Endothelial cell of umbilical vein (primary cell): ENCODE measurements at regions not wholly inside any gene's neighbourhood (a gene's known extent, or its start where the extent isn't known, plus 50 kb on each side); places are given as distances from the start of the nearest gene placed in this dataset.
A peak's percentile ranks its signal among the peaks of the same experiment; 100 is the strongest.

Experiments used
- BruUV-seq: library from RNA; stranded (reverse); fragments of 400-500 nt; replicated peaks from 2 replicates; lab custom pipeline; 2021; lab: Mats Ljungman, UMichigan
- CTCF ChIA-PET: fragments of 300-600, 350-600 bp; sonication (Branson Sonifier 250); formaldehyde crosslinking; loops from one replicate; lab custom pipeline; 2021; ENCODE audit warnings: antibody characterized with exemption, inconsistent platforms; lab: Charles Lee
- POLR2A ChIA-PET: fragments of 300-600, 350-600 bp; sonication (Branson Sonifier 250); formaldehyde crosslinking; loops from one replicate; lab custom pipeline; 2021; ENCODE audit warnings: antibody characterized with exemption, inconsistent platforms; lab: Charles Lee
- DNase-seq: peaks from one replicate; pipeline ENCODE4 v3.0.0-alpha.2; 2011; ENCODE audit warnings: low read depth, low spot score
- FAIRE-seq: peaks from 2 replicates; lab custom pipeline; 2011; peaks lifted over from hg19 to GRCh38; lab: Jason Lieb, UNC
- H2AFZ ChIP-seq: 2 replicates; pipeline ENCODE4 v1.6.0; 2012; ENCODE audit warnings: low read depth, low read length, control low read depth, inconsistent platforms
- H3K27ac ChIP-seq: 2 replicates; pipeline ENCODE4 v1.5.1; 2011; ENCODE audit warnings: low read depth, mild to moderate bottlenecking, control low read depth, low read length, moderate library complexity; ENCODE audit not compliant: insufficient read depth
- H3K27me3 ChIP-seq, 2 experiments: 2 replicates each; pipeline versions ENCODE4 v1.6.0 to v1.6.1; 2011; ENCODE audit warnings: low read length in 2 of 2, mixed read lengths in 1 of 2; ENCODE audit not compliant: control insufficient read depth in 2 of 2, insufficient read depth in 2 of 2
- H3K36me3 ChIP-seq, 2 experiments: 2 replicates in 1 of 2; 3 replicates in 1 of 2; pipeline ENCODE4 v1.5.1; 2011; ENCODE audit warnings: low read length in 2 of 2, mild to moderate bottlenecking in 1 of 2, moderate library complexity in 1 of 2; ENCODE audit not compliant: control insufficient read depth in 2 of 2, insufficient read depth in 2 of 2; ENCODE audit errors: extremely low read depth in 1 of 2
- H3K4me1 ChIP-seq: 3 replicates; pipeline ENCODE4 v1.5.1; 2011; ENCODE audit warnings: mild to moderate bottlenecking, low read length; ENCODE audit not compliant: control insufficient read depth, insufficient read depth; ENCODE audit errors: extremely low read depth
- H3K4me2 ChIP-seq: 2 replicates; pipeline ENCODE4 v1.6.1; 2011; ENCODE audit warnings: low read length, control low read depth, mixed read lengths; ENCODE audit not compliant: insufficient read depth
- H3K4me3 ChIP-seq, 3 experiments: fragments of 200-600 bp in 1 of 3; sonication (generic), shearing (Covaris generic) in 1 of 3; replicated peaks in 1 of 3; 2 replicates each; pipeline ENCODE4 v1.5.1; 2011 to 2016; ENCODE audit warnings: control low read depth in 3 of 3, low read length in 3 of 3, mild to moderate bottlenecking in 2 of 3, inconsistent platforms in 1 of 3, low read depth in 1 of 3, moderate library complexity in 1 of 3; ENCODE audit not compliant: insufficient read depth in 1 of 3
- H3K79me2 ChIP-seq: 2 replicates; pipeline ENCODE4 v1.6.0; 2012; ENCODE audit warnings: low read length, inconsistent platforms; ENCODE audit not compliant: control insufficient read depth, insufficient read depth
- H3K9ac ChIP-seq: replicated peaks from 2 replicates; pipeline ENCODE3; 2011; ENCODE audit warnings: low read length, control low read depth; ENCODE audit not compliant: insufficient read depth; ENCODE audit errors: extremely low read depth
- H3K9me1 ChIP-seq: replicated peaks from 3 replicates; pipeline ENCODE4 v1.6.0; 2011; ENCODE audit warnings: mild to moderate bottlenecking, low read length; ENCODE audit not compliant: control insufficient read depth, insufficient read depth; ENCODE audit errors: extremely low read depth
- H3K9me3 ChIP-seq: replicated peaks from 2 replicates; pipeline ENCODE4 v1.5.1; 2012; ENCODE audit warnings: low read length, inconsistent platforms; ENCODE audit not compliant: control insufficient read depth, insufficient read depth
- H4K20me1 ChIP-seq: replicated peaks from 2 replicates; pipeline ENCODE3; 2011; ENCODE audit warnings: mild to moderate bottlenecking, low read length; ENCODE audit not compliant: control insufficient read depth, insufficient read depth; ENCODE audit errors: extremely low read depth
- CTCF ChIP-seq, 2 donors: IDR thresholded peaks; 1 replicate in 1 of 2; 2 replicates in 1 of 2; pipeline ENCODE4 v1.5.1; 2011; ENCODE audit warnings: low read length in 2 of 2, mild to moderate bottlenecking in 2 of 2, moderate library complexity in 2 of 2, control low read depth in 1 of 2, inconsistent platforms in 1 of 2, low read depth in 1 of 2; ENCODE audit not compliant: insufficient read depth in 1 of 2; ENCODE audit errors: extremely low read depth in 1 of 2
- EZH2 ChIP-seq: IDR thresholded peaks from 2 replicates; pipeline ENCODE4 v1.6.1; 2012; ENCODE audit warnings: borderline replicate concordance, low read depth, mild to moderate bottlenecking, moderate library complexity, low read length, inconsistent platforms; ENCODE audit not compliant: severe bottlenecking
- FOS ChIP-seq: IDR thresholded peaks from 2 replicates; pipeline ENCODE4 v1.6.1; 2011; ENCODE audit warnings: mild to moderate bottlenecking, low read length, moderate library complexity, borderline replicate concordance; ENCODE audit not compliant: insufficient read depth
- GATA2 ChIP-seq: IDR thresholded peaks from 2 replicates; pipeline ENCODE4 v1.7.0; 2011; ENCODE audit warnings: low read depth, mild to moderate bottlenecking, moderate library complexity, mixed read lengths, low read length; ENCODE audit not compliant: insufficient read length, insufficient read depth
- JUN ChIP-seq: IDR thresholded peaks from 2 replicates; pipeline ENCODE4 v1.6.1; 2011; ENCODE audit warnings: borderline replicate concordance, low read depth; ENCODE audit not compliant: insufficient read length, insufficient read depth
- MAX ChIP-seq: IDR thresholded peaks from 2 replicates; pipeline ENCODE4 v1.6.1; 2011; ENCODE audit not compliant: insufficient read depth, insufficient read length
- MYC ChIP-seq: IDR thresholded peaks from one replicate; pipeline ENCODE4 v1.6.1; 2011; ENCODE audit warnings: mild to moderate bottlenecking, low read depth, low read length
- POLR2A ChIP-seq: IDR thresholded peaks from 2 replicates; pipeline ENCODE4 v1.6.1; 2012; ENCODE audit warnings: low read depth, mild to moderate bottlenecking, control low read depth, low read length
- POLR2AphosphoS5 ChIP-seq: IDR thresholded peaks from 2 replicates; pipeline ENCODE4 v1.6.1; 2012; ENCODE audit warnings: low read depth, mild to moderate bottlenecking, control low read depth, low read length, moderate library complexity; ENCODE audit not compliant: insufficient read depth
- dilution Hi-C: fragments of 300-500 bp; cut with MboI; formaldehyde crosslinking; loops from one replicate; pipeline ENCODE4 v1.15.0; 2019; ENCODE audit warnings: low sequenced_read_pairs; ENCODE audit not compliant: extremely low pct_ligation_motif_present
- intact Hi-C: fragments of 100-400 bp; cut with micrococcal nuclease; formaldehyde crosslinking; loops from one replicate; pipeline ENCODE4 v1.10.0; 2022

- Histone ChIP-seq H2AFZ (no peak overlapping the region), H3K9ac (no peak overlapping the region), H3K4me2 (no peak overlapping the region), H4K20me1 (no peaks in the 10 kb centered on the region), H3K9me1 (no peaks in the 10 kb centered on the region), H3K9me3 (no peaks in the 10 kb centered on the region), H3K4me3 (no peak overlapping the region), H3K36me3 (no peaks in the 10 kb centered on the region), H3K4me1 (no peaks in the 10 kb centered on the region), H3K27me3 (peaks cover 1 to 3% of the 10 kb centered on the region in 2 experiments), H3K79me2 (no peaks in the 10 kb centered on the region), H3K27ac (no peak overlapping the region)
- ChIA-PET POLR2A (no interaction called here), CTCF (no interaction called here)
- intact Hi-C loops (no loop called here), dilution Hi-C loops (no loop called here)
- no TSS peak for BruUV-seq
- FAIRE-seq (no peak), DNase-seq (no peak)
- TF ChIP-seq MAX (no peak), JUN (peak; percentile 39)
Measured at GRCh38 chr14:56514663-56515371, 64.8 kb upstream of the TMEM260 start.

- dilution Hi-C loops (no loop called here), intact Hi-C loops (no loop called here)
- Histone ChIP-seq H3K9ac (no peak overlapping the region), H3K27ac (no peak overlapping the region), H3K79me2 (no peaks in the 10 kb centered on the region), H3K4me2 (no peak overlapping the region), H3K36me3 (no peaks in the 10 kb centered on the region), H4K20me1 (no peaks in the 10 kb centered on the region), H3K27me3 (peaks cover 1 to 3% of the 10 kb centered on the region in 2 experiments), H3K9me1 (no peaks in the 10 kb centered on the region), H3K9me3 (no peaks in the 10 kb centered on the region), H3K4me1 (no peaks in the 10 kb centered on the region), H3K4me3 (no peak overlapping the region), H2AFZ (no peak overlapping the region)
- TF ChIP-seq POLR2AphosphoS5 (no peak), GATA2 (no peak), CTCF (IDR thresholded peaks at IDR 0.05; ENCODE audit: extremely low read depth in 1 of 2, insufficient read depth in 1 of 2, low read depth in 1 of 2, low read length in 2 of 2) (no peak), JUN (no peak), MYC (no peak), POLR2A (no peak), MAX (no peak), FOS (no peak), EZH2 (no peak)
- FAIRE-seq = no peak
- no TSS peak for BruUV-seq
- POLR2A ChIA-PET = no interaction called here
- CTCF ChIA-PET = no interaction called here
- no peak for DNase-seq
Measured at GRCh38 chr14:56515739-56516138, 63.9 kb upstream of the TMEM260 start.
